ENCODE measurements at regions not wholly inside any gene's neighbourhood (a gene's known extent, or its start where the extent isn't known, plus 50 kb on each side); places are given as distances from the start of the nearest gene placed in this dataset.
"Not testable (repeated sequence)": the region's sequence is repeated elsewhere in the genome, so short reads cannot be mapped to it uniquely, and the experiment has no call there.

DNA sequence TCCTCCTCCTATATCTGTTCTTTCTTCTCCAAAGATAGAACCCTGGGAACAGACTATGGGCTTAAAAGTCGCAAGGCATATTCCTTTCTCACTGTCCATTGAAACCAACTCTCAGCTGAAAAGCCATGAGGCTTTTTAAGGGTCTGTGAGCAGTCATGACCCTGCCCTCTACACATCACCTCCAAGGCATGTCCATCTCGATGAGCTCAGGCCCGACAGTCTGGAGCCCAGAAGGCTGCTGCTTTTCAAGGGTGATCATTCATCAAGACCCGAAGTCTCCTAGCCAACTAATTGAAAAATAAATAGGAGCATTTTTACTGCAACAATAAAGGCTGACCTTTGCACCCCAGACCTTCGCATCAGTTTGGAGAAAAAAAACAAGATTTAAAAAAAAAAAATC, 378.8 kb upstream of the NRSN1 start:
- no peak for DNase-seq (ENCODE audit: low read depth in 2 of 2)

GRCh38 chr6:23752414-23752813, 373.6 kb upstream of the NRSN1 start:
- DNase-seq (ENCODE audit: low read depth in 2 of 2) = no peak

- DNase-seq (ENCODE audit: low read depth in 2 of 2) = no peak
Measured at GRCh38 chr6:23754197-23754596, 371.8 kb upstream of the NRSN1 start.

DNA sequence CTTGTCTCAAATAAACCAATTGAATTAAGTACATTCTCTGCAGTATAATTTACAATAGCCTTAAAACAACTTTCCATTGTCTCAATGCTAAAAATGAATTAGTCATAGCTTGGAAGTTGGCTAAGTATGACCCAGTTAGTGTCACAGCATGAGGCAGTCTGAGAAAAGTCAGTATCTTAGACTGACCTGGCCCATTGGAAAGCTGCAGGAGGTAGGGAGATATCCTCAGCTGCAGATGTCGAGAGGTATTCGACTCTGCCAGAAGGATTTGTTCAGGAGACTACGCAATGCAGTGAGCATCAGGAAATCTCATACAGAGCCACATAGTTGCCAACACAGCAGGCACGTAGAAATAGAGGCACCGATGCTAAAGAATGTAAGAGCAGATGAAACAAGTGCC, 350.9 kb upstream of the NRSN1 start:
- no peak for DNase-seq (ENCODE audit: low read depth in 2 of 2)

DNA sequence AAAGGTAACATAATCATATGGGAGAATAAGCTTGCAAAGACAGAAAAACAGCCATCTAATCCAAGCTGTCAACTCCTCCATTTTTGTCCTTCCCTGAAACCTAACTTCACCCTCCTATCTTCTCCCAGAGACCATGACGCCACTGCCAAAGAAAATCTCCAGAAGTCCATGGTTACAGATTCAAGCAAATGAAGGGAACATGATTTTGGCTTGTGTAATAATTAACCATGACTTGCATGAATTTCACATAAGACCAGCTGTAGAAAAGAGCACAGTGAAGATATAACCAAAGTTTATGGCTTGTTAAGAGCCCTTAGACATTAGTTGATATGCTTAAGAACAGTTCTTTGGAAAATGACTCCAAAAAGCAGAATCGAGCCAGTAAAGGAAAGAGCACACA, 342.1 kb upstream of the NRSN1 start:
- DNase-seq (ENCODE audit: low read depth in 2 of 2) = no peak

DNA sequence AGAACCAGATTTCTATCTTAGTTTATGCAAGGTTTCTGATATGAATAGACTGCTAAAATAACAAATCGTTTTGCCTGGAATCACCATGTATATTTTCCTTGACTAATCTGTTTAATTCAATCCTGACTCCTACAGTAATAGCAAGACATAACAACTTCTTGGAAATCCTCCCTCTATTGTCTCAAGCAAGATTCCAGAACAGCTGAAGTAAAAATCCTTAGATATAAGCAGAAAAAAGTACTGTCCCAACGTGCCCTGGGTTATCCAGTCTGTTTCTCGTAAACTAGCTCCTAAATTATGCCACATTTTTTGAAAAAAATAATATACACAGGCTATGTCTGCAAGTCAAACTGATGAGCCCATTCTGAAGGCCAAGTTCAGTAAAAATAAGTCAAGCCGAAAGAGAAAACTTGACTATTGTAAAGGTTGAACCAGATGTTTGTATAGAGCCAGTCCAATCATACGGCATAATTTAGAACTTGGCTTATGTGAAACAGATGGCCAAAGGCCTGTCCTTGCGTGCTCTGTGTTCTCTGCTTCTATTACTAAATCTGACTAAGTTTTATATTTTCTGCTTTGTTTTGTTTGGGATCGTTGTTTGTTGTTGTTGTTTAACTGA, 341.6 kb upstream of the NRSN1 start:
- no peak for DNase-seq (ENCODE audit: low read depth in 2 of 2)

DNA sequence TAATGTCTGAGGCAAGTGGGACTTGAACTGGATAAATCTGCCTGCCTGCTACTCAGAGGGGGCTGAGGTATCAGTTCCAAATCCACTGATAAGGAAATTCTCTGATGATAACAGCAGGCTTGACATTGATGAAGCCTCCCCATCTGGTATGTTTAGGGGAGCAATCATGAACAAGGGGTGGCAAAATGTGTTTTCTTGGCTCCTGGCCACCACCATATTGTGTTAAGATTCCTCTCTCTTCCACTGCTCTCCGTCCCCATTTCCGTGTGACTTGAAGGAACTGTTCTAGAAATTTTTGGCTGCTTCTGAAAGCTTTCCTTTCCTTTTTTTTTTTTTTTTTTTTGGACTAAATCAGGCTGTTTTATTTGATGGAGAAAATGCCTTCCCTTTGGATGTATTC, 335.3 kb upstream of the NRSN1 start:
- no peak for DNase-seq (ENCODE audit: low read depth in 2 of 2)

GRCh38 chr6:23797041-23797440, 329.0 kb upstream of the NRSN1 start:
- DNase-seq (ENCODE audit: low read depth in 2 of 2) = no peak

GRCh38 chr6:23804289-23804688, 321.7 kb upstream of the NRSN1 start:
- DNase-seq (ENCODE audit: low read depth in 2 of 2) = not testable (repeated sequence)

DNA sequence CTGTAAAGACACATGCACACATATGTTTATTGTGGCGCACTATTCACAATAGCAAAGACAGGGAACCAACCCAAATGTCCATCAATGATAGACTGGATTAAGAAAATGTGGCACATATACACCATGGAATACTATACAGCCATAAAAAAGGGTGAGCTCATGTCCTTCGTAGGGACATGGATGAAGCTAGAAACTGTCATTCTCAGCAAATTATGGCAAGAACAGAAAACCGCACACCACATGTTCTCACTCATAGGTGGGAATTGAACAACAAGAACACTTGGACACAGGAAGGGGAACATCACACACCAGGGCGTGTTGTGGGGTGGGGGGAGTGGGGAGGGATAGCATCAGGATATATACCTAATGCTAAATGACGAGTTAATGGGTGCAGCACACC, 304.9 kb upstream of the NRSN1 start:
- not testable (repeated sequence) for DNase-seq (ENCODE audit: low read depth in 2 of 2)

DNA sequence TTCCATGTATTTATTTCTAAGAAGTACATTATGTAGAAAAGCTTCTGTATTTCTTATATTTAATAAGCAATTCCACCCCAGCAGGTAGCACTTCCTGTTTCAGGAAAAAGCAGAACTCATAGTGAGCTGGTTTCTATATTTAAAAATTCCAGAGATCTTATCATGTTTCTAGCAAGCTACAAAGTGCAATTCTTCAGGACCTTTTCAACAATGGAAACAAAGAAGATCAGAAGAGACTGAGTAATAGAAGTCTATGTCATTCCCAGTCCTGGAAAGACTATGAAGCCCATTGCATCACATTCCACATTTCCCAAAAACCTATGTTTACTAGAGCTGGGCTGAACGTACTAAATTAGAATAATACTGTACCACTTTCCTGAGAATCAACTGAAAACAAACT, 302.6 kb upstream of the NRSN1 start:
- DNase-seq (ENCODE audit: low read depth in 2 of 2) = no peak

DNA sequence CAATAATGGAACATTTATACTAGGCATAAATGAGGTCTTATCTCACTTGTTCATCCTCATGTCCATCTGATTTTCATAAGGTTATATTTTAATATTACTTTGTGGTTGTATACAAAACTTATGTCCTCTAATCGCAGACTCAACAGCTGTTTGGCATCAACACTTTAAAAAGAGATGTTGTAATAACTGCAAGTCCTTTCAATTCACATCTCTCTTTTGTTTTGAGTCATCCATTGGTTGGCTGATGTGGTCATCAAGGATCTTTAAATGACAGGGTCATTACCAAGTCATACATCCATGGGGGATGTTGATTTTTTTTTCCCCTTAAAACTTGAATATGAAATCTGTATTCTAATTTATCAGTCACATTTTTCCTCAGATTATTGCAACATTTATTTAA, 299.4 kb upstream of the NRSN1 start:
- DNase-seq (ENCODE audit: low read depth in 2 of 2) = no peak

GRCh38 chr6:23828861-23829260, 297.2 kb upstream of the NRSN1 start:
- DNase-seq (ENCODE audit: low read depth in 2 of 2) = no peak

DNA sequence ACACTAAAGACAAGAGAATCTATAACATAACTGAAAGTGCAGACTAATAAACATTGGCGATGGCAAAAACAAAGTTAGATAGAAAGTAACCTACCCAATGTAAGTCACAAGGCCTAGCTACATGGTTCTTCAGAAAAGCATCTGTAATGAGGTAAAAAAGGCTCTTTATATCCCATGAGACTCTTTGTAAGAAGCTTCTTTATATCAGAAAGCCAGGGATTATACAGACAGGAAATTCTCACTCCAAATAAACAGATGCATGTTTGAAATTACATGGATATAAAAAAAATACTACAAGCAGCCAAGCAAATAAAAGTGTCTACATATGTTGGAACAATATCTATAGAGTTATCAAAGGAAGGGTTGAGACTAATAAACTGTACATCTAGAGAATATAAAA, 284.9 kb upstream of the NRSN1 start:
- no peak for DNase-seq (ENCODE audit: low read depth in 2 of 2)

DNA sequence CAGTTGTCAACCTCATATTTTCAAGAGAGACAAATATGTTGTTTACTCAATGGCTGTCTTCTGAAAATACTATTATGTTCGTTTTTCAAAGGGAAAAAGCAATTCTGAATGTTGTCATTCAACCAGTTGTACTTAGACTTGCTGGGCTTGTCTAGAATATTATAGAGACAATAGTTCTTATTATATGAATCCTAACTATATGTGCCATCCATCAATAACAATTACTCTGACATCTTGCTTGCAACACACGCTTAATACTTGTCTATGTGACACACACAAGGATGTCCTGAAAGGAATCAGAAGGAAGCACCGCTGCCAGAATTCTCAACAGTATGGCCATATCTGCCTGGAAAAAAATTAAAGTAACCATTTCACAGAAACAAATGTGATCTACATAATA, 283.3 kb upstream of the NRSN1 start:
- no peak for DNase-seq (ENCODE audit: low read depth in 2 of 2)

DNA sequence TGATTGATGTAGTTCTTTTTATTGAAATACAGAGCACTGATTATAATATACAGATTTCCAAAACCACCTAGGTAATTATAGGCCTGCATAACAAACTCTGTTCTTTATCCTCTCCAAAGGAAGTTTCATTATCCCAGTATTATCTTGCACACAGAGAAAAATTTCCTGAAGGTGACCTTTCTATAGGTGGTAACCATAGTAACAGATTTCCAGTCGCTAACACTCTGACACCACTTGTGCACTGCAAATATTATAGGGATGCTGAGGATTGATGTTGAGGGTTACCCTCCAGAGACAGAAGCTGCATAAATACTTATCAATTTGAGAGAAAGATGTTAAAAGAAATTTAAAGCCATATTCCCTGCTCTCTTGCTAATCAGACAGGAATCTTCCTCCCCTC, 274.5 kb upstream of the NRSN1 start:
- DNase-seq (ENCODE audit: low read depth in 2 of 2) = no peak

DNA sequence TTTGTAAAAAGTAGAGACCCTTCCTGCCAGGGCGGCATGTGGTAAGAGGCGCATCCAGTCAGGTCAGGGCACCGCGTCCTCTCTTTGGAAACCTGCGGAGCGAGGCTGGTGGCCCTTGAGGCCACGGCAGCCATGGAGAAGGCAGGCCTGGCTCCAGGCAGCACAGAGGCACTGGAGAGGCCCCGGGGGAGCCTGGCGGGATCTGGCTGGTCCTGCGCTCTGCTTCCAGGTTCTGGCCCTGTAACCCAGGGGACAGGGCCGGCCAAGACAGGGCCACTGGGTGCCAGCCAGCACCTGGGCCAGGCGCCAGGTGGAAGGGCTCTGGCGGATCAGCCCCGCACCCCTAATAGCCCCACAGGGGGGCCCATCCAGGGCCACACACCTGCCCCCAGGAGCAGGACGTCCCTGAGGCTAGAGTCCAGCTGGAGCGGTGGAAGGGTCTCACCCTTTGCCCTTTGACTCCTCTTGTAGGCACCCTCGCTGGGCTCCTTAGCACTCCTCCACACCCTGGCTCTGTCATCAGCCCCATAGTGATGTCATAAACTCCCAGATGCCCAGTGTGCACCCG, 272.4 kb upstream of the NRSN1 start:
- DNase-seq (ENCODE audit: low read depth in 2 of 2) = not testable (repeated sequence)

DNA sequence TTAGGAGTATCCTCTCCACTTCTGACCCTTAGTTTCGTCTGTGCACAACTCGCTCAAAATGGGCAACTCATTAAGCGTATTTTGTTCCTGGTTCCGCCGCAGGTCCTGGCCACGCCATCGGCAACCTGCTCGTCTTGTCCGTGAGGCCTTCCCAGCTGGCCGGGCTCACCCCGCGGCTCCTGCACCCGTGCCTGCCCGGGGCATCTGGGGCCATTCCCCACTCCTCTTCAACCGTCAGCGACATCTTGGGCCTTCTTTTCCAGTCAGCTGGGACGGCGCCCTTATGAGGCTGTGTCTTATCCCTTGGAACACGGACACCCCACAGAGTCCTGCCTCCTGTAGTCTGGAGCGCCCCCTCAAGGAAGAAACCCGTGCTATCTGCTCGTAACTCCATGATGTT, 271.9 kb upstream of the NRSN1 start:
- DNase-seq (ENCODE audit: low read depth in 2 of 2) = not testable (repeated sequence)

DNA sequence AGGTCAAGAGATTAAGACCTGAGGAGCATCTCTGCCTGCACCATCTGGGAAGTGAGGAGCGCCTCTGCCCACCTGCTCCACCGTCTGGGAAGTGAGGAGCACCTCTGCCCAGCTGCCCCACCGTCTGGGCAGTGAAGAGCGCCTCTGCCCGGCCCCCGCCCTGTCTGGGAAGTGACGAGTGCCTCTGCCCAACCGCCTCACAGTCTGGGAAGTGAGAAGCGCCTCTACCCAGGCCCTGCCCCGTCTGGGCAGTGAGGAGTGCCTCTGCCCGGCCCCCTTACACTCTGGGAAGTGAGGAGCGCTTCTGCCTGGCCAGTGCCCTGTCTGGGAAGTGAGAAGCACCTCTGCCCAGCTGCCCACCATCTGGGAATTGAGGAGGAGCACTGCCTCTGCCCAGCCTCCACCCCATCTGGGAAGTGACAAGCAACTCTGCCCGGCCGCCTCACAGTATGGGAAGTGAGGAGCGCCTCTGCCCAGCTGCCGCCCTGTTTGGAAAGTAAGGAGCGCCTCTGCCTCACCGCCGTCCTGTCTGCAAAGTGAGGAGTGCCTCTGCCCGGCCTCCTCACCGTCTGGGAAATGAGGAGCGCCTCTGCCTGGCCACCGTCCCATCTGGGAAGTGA, 270.4 kb upstream of the NRSN1 start:
- no peak for DNase-seq (ENCODE audit: low read depth in 2 of 2)

- no peak for DNase-seq (ENCODE audit: low read depth in 2 of 2)
Measured at GRCh38 chr6:23870496-23870895, 255.5 kb upstream of the NRSN1 start.

DNA sequence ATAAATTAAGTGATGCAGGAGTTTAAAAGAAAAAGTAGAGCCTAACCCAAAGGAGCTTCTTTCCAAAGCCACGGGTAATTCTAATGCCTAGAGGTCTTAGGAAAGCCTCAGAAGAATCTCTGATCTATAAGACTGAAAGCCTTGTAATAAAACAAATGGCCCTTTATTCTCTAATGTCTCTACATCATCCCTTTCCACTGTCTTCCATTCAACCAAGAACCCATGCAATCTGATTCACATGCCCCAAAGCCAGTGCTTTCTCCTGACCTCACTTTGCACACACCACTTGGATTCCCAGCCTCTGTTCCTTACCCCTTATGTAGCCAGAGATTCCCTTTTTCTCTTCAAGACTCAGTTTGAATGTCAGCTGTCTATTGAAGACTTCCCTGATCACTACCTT, 252.9 kb upstream of the NRSN1 start:
- no peak for DNase-seq (ENCODE audit: low read depth in 2 of 2)

- no peak for DNase-seq (ENCODE audit: low read depth in 2 of 2)
Measured at GRCh38 chr6:23875006-23875405, 251.0 kb upstream of the NRSN1 start.

DNA sequence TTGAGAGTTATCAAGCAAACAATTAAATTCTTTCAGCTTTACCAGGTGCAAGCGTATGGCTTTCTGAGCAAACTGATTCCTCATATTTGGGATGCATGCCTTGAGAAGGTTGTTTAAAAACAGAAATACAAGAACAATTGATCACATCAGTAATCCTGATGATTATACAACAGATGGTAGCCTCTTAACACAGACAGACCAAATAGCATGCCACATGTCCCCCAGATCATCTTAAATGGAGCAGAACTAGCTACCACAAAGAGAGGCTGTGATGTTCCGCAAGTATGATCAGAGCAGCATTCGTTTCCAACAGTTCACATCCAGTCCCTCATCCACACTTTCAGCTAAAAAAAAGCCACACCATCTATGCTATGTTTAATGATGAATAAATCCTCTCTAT, 246.2 kb upstream of the NRSN1 start:
- DNase-seq (ENCODE audit: low read depth in 2 of 2) = no peak
